Ovary (tissue), 7 donors: ENCODE measurements at regions not wholly inside any gene's neighbourhood (a gene's known extent, or its start where the extent isn't known, plus 50 kb on each side); places are given as distances from the start of the nearest gene placed in this dataset.

ENCODE experiments used
- DNase-seq, 5 donors: peaks; one replicate each; pipeline ENCODE4 v3.0.0-alpha.2; 2019 to 2020
- H3K27ac ChIP-seq, 2 donors: fragments of 200-600 bp; one replicate each; pipeline versions ENCODE4 v1.5.1 to v1.8.0; 2019 to 2022
- H3K27me3 ChIP-seq: fragments of 200-600 bp; one replicate; pipeline ENCODE4 v1.8.0; 2022
- H3K36me3 ChIP-seq: fragments of 200-600 bp; sonication (generic); one replicate; pipeline ENCODE4 v1.5.1; 2019
- H3K4me1 ChIP-seq: one replicate; pipeline ENCODE4 v1.8.1; 2013; ENCODE audit warnings: mild to moderate bottlenecking, moderate library complexity; ENCODE audit not compliant: insufficient read depth
- H3K4me3 ChIP-seq: fragments of 200-600 bp; sonication (generic); one replicate; pipeline ENCODE4 v1.5.1; 2017
- H3K9me3 ChIP-seq, 2 donors: fragments of 200-600 bp in 1 of 2; sonication (generic) in 1 of 2; one replicate each; pipeline versions ENCODE4 v1.5.1 to v1.8.1; 2013 to 2019; ENCODE audit warnings: mild to moderate bottlenecking in 1 of 2, moderate library complexity in 1 of 2
- EP300 ChIP-seq: sonication (generic); formaldehyde crosslinking; IDR thresholded peaks from one replicate; pipeline ENCODE4 v1.6.1; 2017; ENCODE audit warnings: antibody characterized with exemption
- POLR2A ChIP-seq: fragments of 450-650 bp; IDR thresholded peaks from one replicate; pipeline ENCODE4 v1.6.1; 2017; ENCODE audit warnings: antibody characterized with exemption, mild to moderate bottlenecking, moderate library complexity
- WGBS, 3 donors: extraction: QIAGEN DNeasy Blood & Tissue Kit in 1 of 3; methylation state at CpG; one replicate each; pipeline versions ENCODE4 v1.1.5 to v1.1.7; 2013 to 2017; 5-methylcytosine and 5-hydroxymethylcytosine counted together
- intact Hi-C, 4 donors: fragments of 100-400 bp; cut with DNase I; formaldehyde crosslinking; loops; one replicate each; pipeline versions ENCODE4 v1.11.0 to v1.15.1; 2022 to 2023
- TF ChIP-seq, protein P1 (sequence below), 3 donors: fragments of 450-650 bp in 2 of 3; fragments of 200-600 bp in 1 of 3; IDR thresholded peaks; one replicate each; pipeline versions ENCODE4 v1.5.1 to v1.8.0; 2016 to 2022; ENCODE audit warnings: antibody characterized with exemption in 3 of 3, mild to moderate bottlenecking in 1 of 3
- donor health status: DM: no; HTN: no; CAD: no; lungs with moderate emphysema.
- donor health status: DM: no; HTN: no; CAD: no.
- donor health status: Bipolar disorder and iron deficiency.
- donor health status: DM: no; HTN: no; CAD: no.
- donor health status: DM: yes; HTN: yes; CAD: no.

DNA sequence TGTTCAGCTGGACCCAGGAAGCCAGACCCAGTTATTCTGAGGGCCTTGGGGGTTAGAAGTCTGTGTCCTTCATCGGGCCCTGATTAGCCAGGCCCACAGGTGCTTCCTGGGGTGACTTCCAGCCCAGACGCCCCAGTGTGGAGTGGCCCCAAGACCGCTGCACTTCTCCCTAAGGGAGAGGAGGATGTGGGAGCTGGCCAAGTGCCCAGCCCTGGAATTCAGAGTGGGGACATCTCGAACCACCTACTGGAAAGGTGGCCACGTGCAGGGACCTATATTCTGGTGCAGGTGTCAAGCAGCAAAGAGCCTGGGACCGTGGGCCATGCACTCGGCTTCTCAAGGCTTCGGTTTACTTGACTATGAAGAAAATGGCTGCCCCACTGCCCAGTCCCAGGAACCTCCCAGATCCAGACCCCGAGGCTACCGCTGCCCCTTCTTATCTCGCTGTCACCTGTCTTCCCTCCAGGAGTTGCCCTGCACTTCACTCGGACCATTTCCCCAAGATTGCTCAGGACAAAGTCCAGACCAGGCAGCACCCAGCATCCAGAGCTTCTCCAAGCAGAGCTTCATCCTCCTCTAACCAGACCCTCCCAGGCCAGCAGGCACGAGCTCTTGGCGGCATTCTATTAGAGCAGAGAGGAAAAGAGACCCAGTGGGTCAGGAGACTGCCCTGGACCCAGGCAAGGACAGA, 142.8 kb upstream of the ID2 start:
- WGBS, 3 donors: 82 to 91% (median 88%) methylated on average over 14 of the region's 14 CpGs
- Histone ChIP-seq H3K36me3 (no peaks in the 10 kb centered on the region), H3K4me3 (no peak overlapping the region), H3K4me1 (peaks cover 7% of the 10 kb centered on the region), H3K27ac (no peak overlapping the region), H3K9me3 (no peaks in the 10 kb centered on the region), H3K27me3 (no peaks in the 10 kb centered on the region)
- no peak for TF ChIP-seq POLR2A
- TF ChIP-seq EP300: no peak
- TF ChIP-seq, protein P1, sequence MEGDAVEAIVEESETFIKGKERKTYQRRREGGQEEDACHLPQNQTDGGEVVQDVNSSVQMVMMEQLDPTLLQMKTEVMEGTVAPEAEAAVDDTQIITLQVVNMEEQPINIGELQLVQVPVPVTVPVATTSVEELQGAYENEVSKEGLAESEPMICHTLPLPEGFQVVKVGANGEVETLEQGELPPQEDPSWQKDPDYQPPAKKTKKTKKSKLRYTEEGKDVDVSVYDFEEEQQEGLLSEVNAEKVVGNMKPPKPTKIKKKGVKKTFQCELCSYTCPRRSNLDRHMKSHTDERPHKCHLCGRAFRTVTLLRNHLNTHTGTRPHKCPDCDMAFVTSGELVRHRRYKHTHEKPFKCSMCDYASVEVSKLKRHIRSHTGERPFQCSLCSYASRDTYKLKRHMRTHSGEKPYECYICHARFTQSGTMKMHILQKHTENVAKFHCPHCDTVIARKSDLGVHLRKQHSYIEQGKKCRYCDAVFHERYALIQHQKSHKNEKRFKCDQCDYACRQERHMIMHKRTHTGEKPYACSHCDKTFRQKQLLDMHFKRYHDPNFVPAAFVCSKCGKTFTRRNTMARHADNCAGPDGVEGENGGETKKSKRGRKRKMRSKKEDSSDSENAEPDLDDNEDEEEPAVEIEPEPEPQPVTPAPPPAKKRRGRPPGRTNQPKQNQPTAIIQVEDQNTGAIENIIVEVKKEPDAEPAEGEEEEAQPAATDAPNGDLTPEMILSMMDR (IDR thresholded peaks at IDR 0.05): no peak
- intact Hi-C loops: loop anchor here in 1 of 4 donors (5.0 to 10.0 kb wide), 2 partner anchors 143 to 534 kb away; partner anchors contain the start of gene ID2
- peak in 1 of 5 donors; percentile 15 for DNase-seq

DNA sequence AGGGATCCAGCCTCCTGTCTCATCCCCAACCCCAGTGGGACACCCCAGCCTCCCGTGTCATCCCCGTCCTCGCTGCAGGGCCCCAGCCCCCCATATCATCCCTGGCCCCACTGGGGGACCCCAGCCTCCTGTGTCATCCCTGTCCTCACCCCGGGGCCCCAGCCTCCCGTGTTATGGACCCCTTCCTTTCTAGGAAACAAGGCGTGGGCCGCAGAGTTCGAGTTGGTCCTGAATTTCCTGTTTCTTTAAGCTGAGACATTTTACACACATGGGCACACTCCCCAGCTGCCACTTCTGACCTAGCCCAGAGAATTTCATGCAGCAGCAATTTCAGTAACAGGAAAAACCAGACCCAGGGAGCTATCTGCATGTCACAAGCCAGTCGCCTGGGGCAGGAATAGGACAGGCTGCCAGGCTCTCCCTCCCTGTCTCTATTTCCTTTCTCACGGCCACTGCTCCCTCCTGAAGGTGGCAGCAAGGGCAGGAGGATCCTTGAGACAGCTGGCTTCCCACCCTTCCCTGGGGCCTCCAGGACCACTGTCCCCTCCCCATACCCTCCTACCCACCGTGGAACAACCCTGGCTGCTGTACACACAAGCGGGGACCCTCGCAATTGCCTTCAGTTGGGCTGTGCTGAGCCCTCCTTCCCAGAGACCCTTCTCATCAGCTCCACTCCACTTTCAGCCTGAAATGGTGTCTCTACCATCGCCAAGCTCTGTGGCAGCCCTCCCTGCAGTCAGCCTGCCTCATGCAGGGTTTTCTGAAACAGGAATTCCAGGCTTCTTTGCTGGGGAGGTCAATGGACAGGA, 141.9 kb upstream of the ID2 start:
- no peaks in the 10 kb centered on the region for H3K9me3 ChIP-seq
- DNase-seq: peak in 1 of 5 donors; percentile 15
- WGBS, 3 donors: 86% methylated on average over 14 of the region's 14 CpGs
- intact Hi-C loops: loop anchor here in 1 of 4 donors (5.0 to 10.0 kb wide), 2 partner anchors 142 to 535 kb away; partner anchors contain the start of gene ID2
- H3K4me3 ChIP-seq: no peak overlapping the region
- no peak overlapping the region for H3K27ac ChIP-seq
- no peaks in the 10 kb centered on the region for H3K36me3 ChIP-seq
- peaks cover 7% of the 10 kb centered on the region for H3K4me1 ChIP-seq
- TF ChIP-seq EP300: no peak
- TF ChIP-seq, protein P1 (IDR thresholded peaks at IDR 0.05): no peak
- no peak for TF ChIP-seq POLR2A
- H3K27me3 ChIP-seq: no peaks in the 10 kb centered on the region

DNA sequence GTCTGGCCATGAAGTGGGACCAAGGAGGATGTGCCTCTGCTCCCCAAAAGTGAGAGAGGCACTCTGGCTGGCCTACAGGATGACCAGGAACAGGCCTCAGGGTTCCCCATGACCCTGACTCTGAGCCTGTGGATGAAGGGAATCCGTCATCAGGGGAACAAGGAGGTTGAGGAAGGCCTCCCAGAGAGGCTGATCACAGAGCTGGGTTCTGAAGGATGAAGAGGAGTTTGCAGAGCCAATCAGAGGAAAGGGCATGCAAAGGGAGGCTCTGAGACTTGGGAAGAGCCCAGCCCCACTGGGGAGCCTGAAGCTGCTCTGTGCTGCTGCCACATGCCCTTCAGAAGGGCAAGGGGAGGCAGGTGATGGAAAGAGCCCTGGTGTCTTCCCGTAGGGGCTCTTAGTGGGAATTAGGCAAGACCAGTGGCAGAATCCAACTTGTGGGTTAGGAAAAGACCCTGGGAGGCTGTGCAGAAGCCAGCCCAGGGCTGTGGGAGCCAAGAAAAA, 141.3 kb upstream of the ID2 start:
- Histone ChIP-seq H3K9me3 (no peaks in the 10 kb centered on the region), H3K27ac (no peak overlapping the region), H3K4me1 (peaks cover 4% of the 10 kb centered on the region), H3K27me3 (no peaks in the 10 kb centered on the region), H3K36me3 (no peaks in the 10 kb centered on the region), H3K4me3 (no peak overlapping the region)
- WGBS, 3 donors: 96 to 98% (median 96%) methylated on average over 2 of the region's 2 CpGs
- TF ChIP-seq EP300 (no peak), POLR2A (no peak)
- TF ChIP-seq, protein P1 (IDR thresholded peaks at IDR 0.05): no peak
- intact Hi-C loops: no loop called here
- peak in 1 of 5 donors; percentile 2 for DNase-seq

DNA sequence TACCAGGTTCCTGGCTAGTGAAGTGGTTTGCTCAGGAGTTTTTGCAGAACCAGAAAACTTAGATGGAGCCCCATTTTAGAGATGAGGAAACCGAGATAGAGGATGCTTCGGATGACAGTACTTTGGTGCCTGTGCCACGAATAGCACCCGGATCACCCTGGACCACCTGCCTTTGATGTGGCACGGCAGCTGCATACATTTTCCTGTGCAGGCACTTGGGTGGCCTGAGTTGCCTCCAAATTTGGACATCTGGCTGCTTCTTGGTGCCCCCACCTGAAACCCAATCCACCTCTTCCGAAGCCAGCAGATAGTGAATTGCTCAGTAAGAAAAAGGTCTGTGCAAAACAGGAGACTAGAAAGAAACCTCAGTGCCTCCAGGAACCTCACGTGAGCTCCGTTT, 140.6 kb upstream of the ID2 start:
- DNase-seq: no peak
- WGBS, 3 donors: 93 to 96% (median 93%) methylated on average over 8 of the region's 8 CpGs
- H3K27me3 ChIP-seq: no peaks in the 10 kb centered on the region
- no peaks in the 10 kb centered on the region for H3K9me3 ChIP-seq
- no peaks in the 10 kb centered on the region for H3K36me3 ChIP-seq
- TF ChIP-seq, protein P1 (IDR thresholded peaks at IDR 0.05): no peak
- TF ChIP-seq POLR2A: no peak
- TF ChIP-seq EP300: no peak
- peaks cover 3% of the 10 kb centered on the region for H3K4me1 ChIP-seq
- H3K27ac ChIP-seq: no peak overlapping the region
- intact Hi-C loops: no loop called here
- H3K4me3 ChIP-seq: no peak overlapping the region
